K562 (cell line): ENCODE measurements at regions not wholly inside any gene's neighbourhood (a gene's known extent, or its start where the extent isn't known, plus 50 kb on each side); places are given as distances from the start of the nearest gene placed in this dataset.

ENCODE experiments used
- BDP1 ChIP-seq: IDR thresholded peaks from 3 replicates; pipeline ENCODE4 v1.6.1; 2011; ENCODE audit not compliant: insufficient read length, insufficient read depth
- GATAD2B ChIP-seq: fragments of 450-650 bp; IDR thresholded peaks from 2 replicates; pipeline ENCODE4 v1.6.1; 2017; ENCODE audit warnings: mild to moderate bottlenecking, borderline replicate concordance
- HNRNPH1 ChIP-seq: fragments of 200-400 bp; formaldehyde crosslinking; optimal IDR thresholded peaks from 2 replicates; pipeline ENCODE3; 2017; ENCODE audit warnings: low read depth, mild to moderate bottlenecking, low read length, moderate library complexity
- KDM5B ChIP-seq: fragments of 200-600 bp; sonication (generic); IDR thresholded peaks from 2 replicates; pipeline ENCODE4 v1.6.1; 2012; ENCODE audit warnings: low read depth, mild to moderate bottlenecking, moderate library complexity, low read length, control low read depth, inconsistent platforms; ENCODE audit not compliant: insufficient replicate concordance
- RBFOX2 ChIP-seq: fragments of 200-400 bp; formaldehyde crosslinking; IDR thresholded peaks from 2 replicates; pipeline ENCODE4 v1.6.1; 2017; ENCODE audit warnings: low read depth, mild to moderate bottlenecking, low read length, moderate library complexity
- RBM25 ChIP-seq: fragments of 200-400 bp; formaldehyde crosslinking; IDR thresholded peaks from 2 replicates; pipeline ENCODE4 v1.6.1; 2018; ENCODE audit warnings: low read length, low read depth, moderate library complexity; ENCODE audit not compliant: severe bottlenecking
- TARDBP ChIP-seq: fragments of 450-650 bp; IDR thresholded peaks from 2 replicates; pipeline ENCODE4 v1.6.1; 2016
- ZNF695 ChIP-seq: fragments of 450-650 bp; formaldehyde crosslinking; IDR thresholded peaks from 2 replicates; pipeline ENCODE4 v1.4.0; 2020; ENCODE audit warnings: mild to moderate bottlenecking, moderate library complexity
- ZNF830 ChIP-seq: fragments of 250-450 bp; sonication (Bioruptor Pico); IDR thresholded peaks from 2 replicates; pipeline ENCODE4 v1.5.0; 2021; ENCODE audit warnings: mild to moderate bottlenecking
- TF ChIP-seq, protein P1 (sequence below): fragments of 250-450 bp; sonication (Bioruptor Pico); IDR thresholded peaks from 2 replicates; pipeline ENCODE4 v1.4.0; 2020; ENCODE audit warnings: mild to moderate bottlenecking, moderate library complexity
- TF ChIP-seq, protein P2 (sequence below), 3 experiments: fragments of 200-800 bp in 1 of 3; sonication (Bioruptor generic) in 1 of 3; sonication (generic) in 1 of 3; formaldehyde crosslinking in 1 of 3; IDR thresholded peaks; 2 replicates each; pipeline versions ENCODE4 v1.6.1 to v1.8.0; 2016 to 2022; ENCODE audit warnings: mild to moderate bottlenecking in 2 of 3, missing compliant biosample characterization in 2 of 3, missing genetic modification characterization in 2 of 3, missing genetic modification reagents in 1 of 3
- TF ChIP-seq, protein P3 (sequence below): fragments of 200-800 bp; sonication (Bioruptor generic); IDR thresholded peaks from 2 replicates; pipeline ENCODE4 v1.6.1; 2017; ENCODE audit warnings: missing genetic modification characterization, missing compliant biosample characterization
- TF ChIP-seq, protein P4 (sequence below): fragments of 250-450 bp; sonication (Bioruptor Pico); IDR thresholded peaks from 2 replicates; pipeline ENCODE4 v1.4.0; 2020
- TF ChIP-seq, protein P5 (sequence below): fragments of 450-650 bp; formaldehyde crosslinking; IDR thresholded peaks from 2 replicates; pipeline ENCODE4 v1.4.0; 2022; ENCODE audit warnings: missing genetic modification characterization
- TF ChIP-seq, protein P6 (sequence below): fragments of 450-650 bp; formaldehyde crosslinking; IDR thresholded peaks from 2 replicates; pipeline ENCODE4 v1.4.0; 2020; ENCODE audit warnings: mild to moderate bottlenecking

DNA sequence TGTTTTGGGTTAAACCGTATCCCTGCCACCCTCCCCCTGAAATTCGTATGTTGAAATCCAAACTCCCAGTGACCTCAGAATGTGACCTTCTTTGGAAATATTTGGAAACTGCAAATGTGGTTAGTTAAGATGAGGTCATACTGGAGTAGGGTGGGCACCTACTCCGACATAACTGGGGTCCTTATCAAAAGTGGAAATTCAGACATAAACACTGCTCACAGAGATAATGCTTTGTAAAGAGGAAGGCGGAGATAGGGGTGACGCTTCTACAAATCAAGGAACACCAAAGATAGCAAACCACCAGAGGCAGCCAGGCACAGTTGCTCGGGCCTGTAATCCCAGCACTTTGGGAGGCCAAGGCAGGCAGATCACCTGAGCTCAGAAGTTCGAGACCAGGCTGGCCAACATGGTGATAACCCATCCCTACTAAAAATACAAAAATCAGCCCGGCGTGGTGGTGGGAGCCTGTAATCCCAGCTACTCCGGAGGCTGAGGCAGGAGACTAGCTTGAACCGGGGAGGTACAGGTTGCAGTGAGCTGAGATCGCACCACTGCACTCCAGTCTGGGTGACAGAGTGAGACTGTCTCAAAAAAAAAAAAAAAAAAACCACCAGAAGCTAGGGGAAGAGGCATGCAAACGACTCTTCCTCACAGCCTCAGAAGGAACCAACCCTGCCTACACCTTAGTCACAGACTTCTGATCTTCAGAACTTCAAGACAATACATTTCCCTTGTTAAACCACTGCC, 51.1 kb upstream of the CHD2 start (continued):
- TF ChIP-seq, protein P1, sequence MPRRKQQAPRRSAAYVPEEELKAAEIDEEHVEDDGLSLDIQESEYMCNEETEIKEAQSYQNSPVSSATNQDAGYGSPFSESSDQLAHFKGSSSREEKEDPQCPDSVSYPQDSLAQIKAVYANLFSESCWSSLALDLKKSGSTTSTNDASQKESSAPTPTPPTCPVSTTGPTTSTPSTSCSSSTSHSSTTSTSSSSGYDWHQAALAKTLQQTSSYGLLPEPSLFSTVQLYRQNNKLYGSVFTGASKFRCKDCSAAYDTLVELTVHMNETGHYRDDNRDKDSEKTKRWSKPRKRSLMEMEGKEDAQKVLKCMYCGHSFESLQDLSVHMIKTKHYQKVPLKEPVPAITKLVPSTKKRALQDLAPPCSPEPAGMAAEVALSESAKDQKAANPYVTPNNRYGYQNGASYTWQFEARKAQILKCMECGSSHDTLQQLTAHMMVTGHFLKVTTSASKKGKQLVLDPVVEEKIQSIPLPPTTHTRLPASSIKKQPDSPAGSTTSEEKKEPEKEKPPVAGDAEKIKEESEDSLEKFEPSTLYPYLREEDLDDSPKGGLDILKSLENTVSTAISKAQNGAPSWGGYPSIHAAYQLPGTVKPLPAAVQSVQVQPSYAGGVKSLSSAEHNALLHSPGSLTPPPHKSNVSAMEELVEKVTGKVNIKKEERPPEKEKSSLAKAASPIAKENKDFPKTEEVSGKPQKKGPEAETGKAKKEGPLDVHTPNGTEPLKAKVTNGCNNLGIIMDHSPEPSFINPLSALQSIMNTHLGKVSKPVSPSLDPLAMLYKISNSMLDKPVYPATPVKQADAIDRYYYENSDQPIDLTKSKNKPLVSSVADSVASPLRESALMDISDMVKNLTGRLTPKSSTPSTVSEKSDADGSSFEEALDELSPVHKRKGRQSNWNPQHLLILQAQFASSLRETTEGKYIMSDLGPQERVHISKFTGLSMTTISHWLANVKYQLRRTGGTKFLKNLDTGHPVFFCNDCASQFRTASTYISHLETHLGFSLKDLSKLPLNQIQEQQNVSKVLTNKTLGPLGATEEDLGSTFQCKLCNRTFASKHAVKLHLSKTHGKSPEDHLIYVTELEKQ (CRISPR knock-in tag) = no peak
- TF ChIP-seq ZNF830 = no peak
- TF ChIP-seq, protein P2, sequence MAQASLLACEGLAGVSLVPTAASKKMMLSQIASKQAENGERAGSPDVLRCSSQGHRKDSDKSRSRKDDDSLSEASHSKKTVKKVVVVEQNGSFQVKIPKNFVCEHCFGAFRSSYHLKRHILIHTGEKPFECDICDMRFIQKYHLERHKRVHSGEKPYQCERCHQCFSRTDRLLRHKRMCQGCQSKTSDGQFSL (CRISPR knock-in tag; IDR thresholded peaks at IDR 0.05) = no peak
- TF ChIP-seq, protein P2 (tag; IDR thresholded peaks at IDR 0.05) = no peak
- no peak for TF ChIP-seq RBFOX2
- TF ChIP-seq HNRNPH1 = no peak
- TF ChIP-seq GATAD2B = peak; percentile 68
- TF ChIP-seq, protein P3, sequence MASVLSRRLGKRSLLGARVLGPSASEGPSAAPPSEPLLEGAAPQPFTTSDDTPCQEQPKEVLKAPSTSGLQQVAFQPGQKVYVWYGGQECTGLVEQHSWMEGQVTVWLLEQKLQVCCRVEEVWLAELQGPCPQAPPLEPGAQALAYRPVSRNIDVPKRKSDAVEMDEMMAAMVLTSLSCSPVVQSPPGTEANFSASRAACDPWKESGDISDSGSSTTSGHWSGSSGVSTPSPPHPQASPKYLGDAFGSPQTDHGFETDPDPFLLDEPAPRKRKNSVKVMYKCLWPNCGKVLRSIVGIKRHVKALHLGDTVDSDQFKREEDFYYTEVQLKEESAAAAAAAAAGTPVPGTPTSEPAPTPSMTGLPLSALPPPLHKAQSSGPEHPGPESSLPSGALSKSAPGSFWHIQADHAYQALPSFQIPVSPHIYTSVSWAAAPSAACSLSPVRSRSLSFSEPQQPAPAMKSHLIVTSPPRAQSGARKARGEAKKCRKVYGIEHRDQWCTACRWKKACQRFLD = peak; percentile 13; the same call in 1 of the 2 replicates
- TF ChIP-seq, protein P4, sequence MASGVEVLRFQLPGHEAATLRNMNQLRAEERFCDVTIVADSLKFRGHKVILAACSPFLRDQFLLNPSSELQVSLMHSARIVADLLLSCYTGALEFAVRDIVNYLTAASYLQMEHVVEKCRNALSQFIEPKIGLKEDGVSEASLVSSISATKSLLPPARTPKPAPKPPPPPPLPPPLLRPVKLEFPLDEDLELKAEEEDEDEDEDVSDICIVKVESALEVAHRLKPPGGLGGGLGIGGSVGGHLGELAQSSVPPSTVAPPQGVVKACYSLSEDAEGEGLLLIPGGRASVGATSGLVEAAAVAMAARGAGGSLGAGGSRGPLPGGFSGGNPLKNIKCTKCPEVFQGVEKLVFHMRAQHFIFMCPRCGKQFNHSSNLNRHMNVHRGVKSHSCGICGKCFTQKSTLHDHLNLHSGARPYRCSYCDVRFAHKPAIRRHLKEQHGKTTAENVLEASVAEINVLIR (CRISPR knock-in tag) = peak; percentile 31; the same call in 1 of the 2 replicates
- TF ChIP-seq BDP1 = no peak
- TF ChIP-seq, protein P5, sequence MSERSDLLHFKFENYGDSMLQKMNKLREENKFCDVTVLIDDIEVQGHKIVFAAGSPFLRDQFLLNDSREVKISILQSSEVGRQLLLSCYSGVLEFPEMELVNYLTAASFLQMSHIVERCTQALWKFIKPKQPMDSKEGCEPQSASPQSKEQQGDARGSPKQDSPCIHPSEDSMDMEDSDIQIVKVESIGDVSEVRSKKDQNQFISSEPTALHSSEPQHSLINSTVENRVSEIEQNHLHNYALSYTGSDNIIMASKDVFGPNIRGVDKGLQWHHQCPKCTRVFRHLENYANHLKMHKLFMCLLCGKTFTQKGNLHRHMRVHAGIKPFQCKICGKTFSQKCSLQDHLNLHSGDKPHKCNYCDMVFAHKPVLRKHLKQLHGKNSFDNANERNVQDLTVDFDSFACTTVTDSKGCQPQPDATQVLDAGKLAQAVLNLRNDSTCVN (CRISPR knock-in tag) = no peak
- TF ChIP-seq, protein P6, sequence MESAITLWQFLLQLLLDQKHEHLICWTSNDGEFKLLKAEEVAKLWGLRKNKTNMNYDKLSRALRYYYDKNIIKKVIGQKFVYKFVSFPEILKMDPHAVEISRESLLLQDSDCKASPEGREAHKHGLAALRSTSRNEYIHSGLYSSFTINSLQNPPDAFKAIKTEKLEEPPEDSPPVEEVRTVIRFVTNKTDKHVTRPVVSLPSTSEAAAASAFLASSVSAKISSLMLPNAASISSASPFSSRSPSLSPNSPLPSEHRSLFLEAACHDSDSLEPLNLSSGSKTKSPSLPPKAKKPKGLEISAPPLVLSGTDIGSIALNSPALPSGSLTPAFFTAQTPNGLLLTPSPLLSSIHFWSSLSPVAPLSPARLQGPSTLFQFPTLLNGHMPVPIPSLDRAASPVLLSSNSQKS (CRISPR knock-in tag) = no peak
- TF ChIP-seq TARDBP = no peak
- TF ChIP-seq RBM25 = no peak
- TF ChIP-seq KDM5B = no peak
- TF ChIP-seq ZNF695 (CRISPR knock-in tag) = no peak
